NOMO-1 treated with dmso at 0.1 percent for 144 hours (cell line): ENCODE measurements at regions not wholly inside any gene's neighbourhood (a gene's known extent, or its start where the extent isn't known, plus 50 kb on each side); places are given as distances from the start of the nearest gene placed in this dataset.

Source experiments
- DNase-seq: peaks from one replicate; lab custom pipeline; 2025; ENCODE audit not compliant: unreplicated experiment; lab: John Stamatoyannopoulos, UW

- no peak for DNase-seq
These were observed 136.3 kb upstream of the MLIP start for GRCh38 chr6:53974941-53975340.

GRCh38 chr6:53975941-53976615, 135.2 kb upstream of the MLIP start:
- DNase-seq: no peak

- DNase-seq: no peak
These were observed 133.7 kb upstream of the MLIP start for GRCh38 chr6:53977551-53977950.

GRCh38 chr6:53979468-53980067, 131.7 kb upstream of the MLIP start:
- DNase-seq: no peak

GRCh38 chr6:53982366-53983050, 128.7 kb upstream of the MLIP start:
- DNase-seq: no peak

GRCh38 chr6:53983301-53983700, 127.9 kb upstream of the MLIP start:
- no peak for DNase-seq

GRCh38 chr6:53984163-53984562, 127.1 kb upstream of the MLIP start:
- DNase-seq: no peak

GRCh38 chr6:53984581-53984980, 126.7 kb upstream of the MLIP start:
- DNase-seq: no peak

- DNase-seq: no peak
These were observed 125.9 kb upstream of the MLIP start for GRCh38 chr6:53985366-53985765.

- DNase-seq: no peak
These were observed 125.0 kb upstream of the MLIP start for GRCh38 chr6:53986165-53986720.

GRCh38 chr6:53986721-53987521, 124.3 kb upstream of the MLIP start:
- DNase-seq: no peak

- DNase-seq: no peak
These were observed 123.7 kb upstream of the MLIP start for GRCh38 chr6:53987522-53987888.

GRCh38 chr6:53989504-53989903, 121.7 kb upstream of the MLIP start:
- DNase-seq: no peak

GRCh38 chr6:53992522-53992921, 118.7 kb upstream of the MLIP start:
- DNase-seq: no peak

- DNase-seq: no peak
These were observed 117.0 kb upstream of the MLIP start for GRCh38 chr6:53994201-53994600.

- DNase-seq: no peak
These were observed 115.3 kb upstream of the MLIP start for GRCh38 chr6:53995935-53996334.

GRCh38 chr6:53998303-53998702, 112.9 kb upstream of the MLIP start:
- no peak for DNase-seq

- DNase-seq: no peak
These were observed 112.0 kb upstream of the MLIP start for GRCh38 chr6:53999088-53999755.

- DNase-seq: no peak
These were observed 109.1 kb upstream of the MLIP start for GRCh38 chr6:54002116-54002515.

- DNase-seq: no peak
These were observed 107.9 kb upstream of the MLIP start for GRCh38 chr6:54003316-54003715.

- DNase-seq: no peak
These were observed 102.7 kb upstream of the MLIP start for GRCh38 chr6:54008589-54008988.
